Mesendoderm (in vitro differentiated cells): ENCODE measurements at regions not wholly inside any gene's neighbourhood (a gene's known extent, or its start where the extent isn't known, plus 50 kb on each side); places are given as distances from the start of the nearest gene placed in this dataset.

ENCODE experiments used
- DNase-seq: peaks from one replicate; pipeline ENCODE4 v3.0.0; 2013
- H2AK5ac ChIP-seq: 2 replicates; pipeline ENCODE4 v1.6.1; 2013; ENCODE audit warnings: low read length, inconsistent platforms
- H2BK120ac ChIP-seq: 2 replicates; pipeline ENCODE4 v1.6.1; 2013; ENCODE audit warnings: low read depth, mild to moderate bottlenecking, low read length, moderate library complexity, mixed read lengths
- H2BK15ac ChIP-seq: replicated peaks from 2 replicates; pipeline ENCODE4 v1.6.1; 2013; ENCODE audit warnings: low read depth, mild to moderate bottlenecking, moderate library complexity
- H2BK5ac ChIP-seq: 2 replicates; pipeline ENCODE4 v1.6.1; 2013; ENCODE audit warnings: low read length, inconsistent platforms
- H3K18ac ChIP-seq: 2 replicates; pipeline ENCODE4 v1.6.1; 2013; ENCODE audit warnings: mild to moderate bottlenecking, low read length, mixed read lengths
- H3K23ac ChIP-seq: one replicate; pipeline ENCODE4 v1.6.1; 2013; ENCODE audit warnings: low read length
- H3K27ac ChIP-seq: 2 replicates; pipeline ENCODE4 v1.5.1; 2013; ENCODE audit warnings: low read depth, mild to moderate bottlenecking, inconsistent platforms, low read length, moderate library complexity
- H3K27me3 ChIP-seq: 2 replicates; pipeline ENCODE4 v1.6.1; 2013; ENCODE audit warnings: low read length, control low read depth, mild to moderate bottlenecking, inconsistent platforms; ENCODE audit not compliant: insufficient read depth, poor library complexity
- H3K36me3 ChIP-seq: 2 replicates; pipeline ENCODE4 v1.6.1; 2013; ENCODE audit warnings: low read length, inconsistent platforms; ENCODE audit not compliant: control insufficient read depth, insufficient read depth
- H3K4ac ChIP-seq: one replicate; pipeline ENCODE4 v1.6.1; 2013; ENCODE audit warnings: low read depth, mild to moderate bottlenecking, low read length, moderate library complexity
- H3K4me1 ChIP-seq: 2 replicates; pipeline ENCODE4 v1.6.1; 2013; ENCODE audit warnings: low read depth, low read length, inconsistent platforms; ENCODE audit not compliant: control insufficient read depth
- H3K4me2 ChIP-seq: 2 replicates; pipeline ENCODE4 v1.6.1; 2013; ENCODE audit warnings: low read length
- H3K4me3 ChIP-seq: 2 replicates; pipeline ENCODE4 v1.5.1; 2013; ENCODE audit warnings: mild to moderate bottlenecking, low read length
- H3K56ac ChIP-seq: one replicate; pipeline ENCODE4 v1.6.1; 2013; ENCODE audit warnings: low read length
- H3K79me1 ChIP-seq: 2 replicates; pipeline ENCODE4 v1.6.1; 2013; ENCODE audit warnings: low read length, inconsistent platforms
- H3K79me2 ChIP-seq: 2 replicates; pipeline ENCODE4 v1.6.1; 2013; ENCODE audit warnings: mild to moderate bottlenecking, low read length; ENCODE audit not compliant: control insufficient read depth, insufficient read depth
- H3K9ac ChIP-seq: 2 replicates; pipeline ENCODE4 v1.6.1; 2013; ENCODE audit warnings: low read length, inconsistent platforms
- H4K5ac ChIP-seq: one replicate; pipeline ENCODE4 v1.6.1; 2013; ENCODE audit warnings: low read length
- H4K8ac ChIP-seq: one replicate; pipeline ENCODE4 v1.6.1; 2013; ENCODE audit warnings: low read depth, mild to moderate bottlenecking, control low read depth, low read length, moderate library complexity
- WGBS: extraction: QIAGEN DNeasy Blood & Tissue Kit; methylation state at CpG from one replicate; pipeline ENCODE4 v1.1.7; 2013; ENCODE audit warnings: low lambda C conversion rate, missing lambda C conversion rate; ENCODE audit not compliant: insufficient coverage; ENCODE audit errors: extremely low coverage; 5-methylcytosine and 5-hydroxymethylcytosine counted together

- H2AK5ac ChIP-seq = no peak overlapping the region
- no peak overlapping the region for H2BK5ac ChIP-seq
- H3K23ac ChIP-seq = no peak overlapping the region
- peaks cover 6% of the 10 kb centered on the region for H3K4me1 ChIP-seq
- H2BK15ac ChIP-seq = no peak overlapping the region
- no peak overlapping the region for H3K56ac ChIP-seq
- no peaks in the 10 kb centered on the region for H3K79me1 ChIP-seq
- H3K27ac ChIP-seq = no peak overlapping the region
- no CpG with 5 or more reads among the region's 1 CpG for WGBS
- H3K4ac ChIP-seq = no peak overlapping the region
- H4K8ac ChIP-seq = no peak overlapping the region
- no peak overlapping the region for H2BK120ac ChIP-seq
- DNase-seq = no peak
- no peak overlapping the region for H3K9ac ChIP-seq
- H3K18ac ChIP-seq = no peak overlapping the region
- no peaks in the 10 kb centered on the region for H3K36me3 ChIP-seq
- H3K4me3 ChIP-seq = no peak overlapping the region
- H3K27me3 ChIP-seq = no peaks in the 10 kb centered on the region
- H4K5ac ChIP-seq = no peak overlapping the region
- H3K4me2 ChIP-seq = no peak overlapping the region
- H3K79me2 ChIP-seq = no peaks in the 10 kb centered on the region
Observed at GRCh38 chr6:126738146-126738545, 380.3 kb upstream of the RSPO3 start.

- no CpG with 5 or more reads among the region's 1 CpG for WGBS
Observed at GRCh38 chr6:126738641-126739040, 379.8 kb upstream of the RSPO3 start.

GRCh38 chr6:126743076-126743475 is 375.4 kb upstream of the RSPO3 start:
- Histone ChIP-seq H3K27me3 (no peaks in the 10 kb centered on the region), H2AK5ac (no peak overlapping the region), H3K79me1 (no peaks in the 10 kb centered on the region), H3K18ac (no peak overlapping the region), H3K9ac (no peak overlapping the region), H3K4me1 (no peaks in the 10 kb centered on the region), H3K36me3 (no peaks in the 10 kb centered on the region), H3K23ac (no peak overlapping the region), H2BK5ac (no peak overlapping the region), H3K56ac (no peak overlapping the region), H3K4me2 (no peak overlapping the region), H4K8ac (no peak overlapping the region), H3K4ac (no peak overlapping the region), H3K4me3 (no peak overlapping the region), H3K27ac (no peak overlapping the region), H2BK15ac (no peak overlapping the region), H4K5ac (no peak overlapping the region), H3K79me2 (no peaks in the 10 kb centered on the region), H2BK120ac (no peak overlapping the region)
- DNase-seq = no peak
- WGBS = no CpG with 5 or more reads among the region's 3 CpGs

More at GRCh38 chr6:126738641-126739040, 379.8 kb upstream of the RSPO3 start:
- H3K27ac ChIP-seq = no peak overlapping the region
- H4K5ac ChIP-seq = no peak overlapping the region
- no peak overlapping the region for H3K4me3 ChIP-seq
- no peak overlapping the region for H3K9ac ChIP-seq
- no peak overlapping the region for H2BK120ac ChIP-seq
- H3K23ac ChIP-seq = no peak overlapping the region
- no peak overlapping the region for H3K56ac ChIP-seq
- no peak overlapping the region for H4K8ac ChIP-seq
- H2AK5ac ChIP-seq = no peak overlapping the region
- H3K4me2 ChIP-seq = no peak overlapping the region
- no peaks in the 10 kb centered on the region for H3K79me1 ChIP-seq
- no peak for DNase-seq
- no peaks in the 10 kb centered on the region for H3K36me3 ChIP-seq
- H3K18ac ChIP-seq = no peak overlapping the region
- peaks cover 6% of the 10 kb centered on the region for H3K4me1 ChIP-seq
- no peak overlapping the region for H3K4ac ChIP-seq
- H2BK5ac ChIP-seq = no peak overlapping the region
- H3K27me3 ChIP-seq = no peaks in the 10 kb centered on the region
- H3K79me2 ChIP-seq = no peaks in the 10 kb centered on the region
- H2BK15ac ChIP-seq = no peak overlapping the region

GRCh38 chr6:126747728-126748540 is 370.5 kb upstream of the RSPO3 start:
- Histone ChIP-seq H3K27ac (no peak overlapping the region), H3K4me3 (no peak overlapping the region), H3K23ac (no peak overlapping the region), H3K79me2 (no peaks in the 10 kb centered on the region), H3K18ac (no peak overlapping the region), H2AK5ac (no peak overlapping the region), H2BK15ac (no peak overlapping the region), H3K4ac (no peak overlapping the region), H3K4me1 (no peaks in the 10 kb centered on the region), H3K56ac (no peak overlapping the region), H3K79me1 (no peaks in the 10 kb centered on the region), H4K5ac (no peak overlapping the region), H3K36me3 (no peaks in the 10 kb centered on the region), H3K9ac (no peak overlapping the region), H3K4me2 (no peak overlapping the region), H4K8ac (no peak overlapping the region), H3K27me3 (no peaks in the 10 kb centered on the region), H2BK5ac (no peak overlapping the region), H2BK120ac (no peak overlapping the region)
- no peak for DNase-seq
- WGBS = no CpG with 5 or more reads among the region's 4 CpGs

GRCh38 chr6:126753606-126754005 is 364.9 kb upstream of the RSPO3 start:
- Histone ChIP-seq H2AK5ac (no peak overlapping the region), H3K27ac (no peak overlapping the region), H3K79me2 (no peaks in the 10 kb centered on the region), H3K4me3 (no peak overlapping the region), H3K36me3 (no peaks in the 10 kb centered on the region), H3K23ac (no peak overlapping the region), H4K8ac (no peak overlapping the region), H3K9ac (no peak overlapping the region), H3K27me3 (no peaks in the 10 kb centered on the region), H3K4ac (no peak overlapping the region), H3K79me1 (no peaks in the 10 kb centered on the region), H2BK5ac (no peak overlapping the region), H3K4me2 (no peak overlapping the region), H3K4me1 (no peaks in the 10 kb centered on the region), H3K18ac (peak overlapping the region; percentile 28), H4K5ac (no peak overlapping the region), H2BK15ac (no peak overlapping the region), H2BK120ac (no peak overlapping the region), H3K56ac (no peak overlapping the region)
- WGBS = no CpG with 5 or more reads among the region's 1 CpG
- DNase-seq = no peak

- no peak overlapping the region for H3K4ac ChIP-seq
- H4K8ac ChIP-seq = no peak overlapping the region
- H3K4me1 ChIP-seq = no peaks in the 10 kb centered on the region
- H4K5ac ChIP-seq = no peak overlapping the region
- H3K27me3 ChIP-seq = no peaks in the 10 kb centered on the region
- no peak overlapping the region for H3K4me2 ChIP-seq
- H3K9ac ChIP-seq = no peak overlapping the region
- no peak overlapping the region for H3K23ac ChIP-seq
- H3K4me3 ChIP-seq = no peak overlapping the region
- H3K79me1 ChIP-seq = no peaks in the 10 kb centered on the region
- H2BK15ac ChIP-seq = no peak overlapping the region
- no peak overlapping the region for H2BK5ac ChIP-seq
- DNase-seq = no peak
- no peak overlapping the region for H3K27ac ChIP-seq
- no peaks in the 10 kb centered on the region for H3K36me3 ChIP-seq
- no CpG with 5 or more reads among the region's 3 CpGs for WGBS
- no peak overlapping the region for H3K56ac ChIP-seq
- peak overlapping the region; percentile 18 for H3K18ac ChIP-seq
- H3K79me2 ChIP-seq = no peaks in the 10 kb centered on the region
- no peak overlapping the region for H2AK5ac ChIP-seq
- H2BK120ac ChIP-seq = no peak overlapping the region
Observed at GRCh38 chr6:126761854-126762253, 356.6 kb upstream of the RSPO3 start.
